Suprapubic skin (tissue), 4 donors: ENCODE measurements at regions not wholly inside any gene's neighbourhood (a gene's known extent, or its start where the extent isn't known, plus 50 kb on each side); places are given as distances from the start of the nearest gene placed in this dataset.

ENCODE experiments used
- POLR2A ChIP-seq, 2 donors: fragments of 450-650 bp; IDR thresholded peaks; one replicate each; pipeline ENCODE4 v1.6.1; 2017; ENCODE audit warnings: antibody characterized with exemption in 2 of 2, mild to moderate bottlenecking in 2 of 2, moderate library complexity in 2 of 2
- POLR2AphosphoS5 ChIP-seq, 3 donors: sonication (generic); formaldehyde crosslinking; IDR thresholded peaks; one replicate each; pipeline ENCODE4 v1.6.1; 2017; ENCODE audit warnings: antibody characterized with exemption in 3 of 3
- TF ChIP-seq, protein P1 (sequence below), 2 donors: fragments of 200-600 bp in 1 of 2; fragments of 450-650 bp in 1 of 2; sonication (generic) in 1 of 2; IDR thresholded peaks; one replicate each; pipeline ENCODE4 v1.5.1; 2016 to 2019; ENCODE audit warnings: antibody characterized with exemption in 2 of 2, mild to moderate bottlenecking in 1 of 2, moderate library complexity in 1 of 2

DNA sequence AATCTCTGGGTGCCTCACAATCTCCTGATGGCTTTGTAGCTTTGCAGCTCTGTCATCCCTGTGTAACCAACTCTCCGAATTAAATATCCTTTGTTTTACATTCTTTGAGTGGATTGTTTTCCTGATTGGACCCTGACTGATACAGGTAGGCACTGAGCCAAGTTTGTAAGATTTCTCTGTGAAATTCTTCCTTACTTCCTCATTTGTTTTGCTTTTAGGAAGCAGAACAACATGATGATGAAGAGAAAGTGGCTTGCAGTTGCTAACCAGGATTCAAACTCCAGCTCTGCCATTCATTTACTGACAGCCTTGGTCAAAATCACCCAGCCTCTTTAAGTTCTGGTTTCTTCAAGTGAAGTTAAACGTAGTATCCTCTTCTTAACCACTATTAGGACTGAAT lies 452.3 kb downstream of the OMA1 start:
- TF ChIP-seq, protein P1, sequence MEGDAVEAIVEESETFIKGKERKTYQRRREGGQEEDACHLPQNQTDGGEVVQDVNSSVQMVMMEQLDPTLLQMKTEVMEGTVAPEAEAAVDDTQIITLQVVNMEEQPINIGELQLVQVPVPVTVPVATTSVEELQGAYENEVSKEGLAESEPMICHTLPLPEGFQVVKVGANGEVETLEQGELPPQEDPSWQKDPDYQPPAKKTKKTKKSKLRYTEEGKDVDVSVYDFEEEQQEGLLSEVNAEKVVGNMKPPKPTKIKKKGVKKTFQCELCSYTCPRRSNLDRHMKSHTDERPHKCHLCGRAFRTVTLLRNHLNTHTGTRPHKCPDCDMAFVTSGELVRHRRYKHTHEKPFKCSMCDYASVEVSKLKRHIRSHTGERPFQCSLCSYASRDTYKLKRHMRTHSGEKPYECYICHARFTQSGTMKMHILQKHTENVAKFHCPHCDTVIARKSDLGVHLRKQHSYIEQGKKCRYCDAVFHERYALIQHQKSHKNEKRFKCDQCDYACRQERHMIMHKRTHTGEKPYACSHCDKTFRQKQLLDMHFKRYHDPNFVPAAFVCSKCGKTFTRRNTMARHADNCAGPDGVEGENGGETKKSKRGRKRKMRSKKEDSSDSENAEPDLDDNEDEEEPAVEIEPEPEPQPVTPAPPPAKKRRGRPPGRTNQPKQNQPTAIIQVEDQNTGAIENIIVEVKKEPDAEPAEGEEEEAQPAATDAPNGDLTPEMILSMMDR (IDR thresholded peaks at IDR 0.05), result no peak
- TF ChIP-seq POLR2A (IDR thresholded peaks at IDR 0.05) (no peak), POLR2AphosphoS5 (IDR thresholded peaks at IDR 0.05) (no peak)
